Gastroesophageal sphincter (tissue), 4 donors: ENCODE measurements at regions not wholly inside any gene's neighbourhood (a gene's known extent, or its start where the extent isn't known, plus 50 kb on each side); places are given as distances from the start of the nearest gene placed in this dataset.

ENCODE experiments used
- ATAC-seq: fragments of 150-250 bp; one replicate; pipeline ENCODE4 v1.9.1; 2016; ENCODE audit warnings: mild to moderate bottlenecking, moderate library complexity
- H3K27ac ChIP-seq, 4 donors: fragments of 200-600 bp; sonication (generic) in 3 of 4; 1 replicate in 3 of 4; 2 replicates in 1 of 4; pipeline ENCODE4 v1.5.1; 2016 to 2019
- H3K27me3 ChIP-seq: fragments of 200-600 bp; sonication (generic); one replicate; pipeline ENCODE4 v1.5.1; 2019
- H3K36me3 ChIP-seq, 2 donors: fragments of 200-600 bp; sonication (generic); one replicate each; pipeline ENCODE4 v1.5.1; 2019; ENCODE audit warnings: control low read depth in 1 of 2
- H3K4me1 ChIP-seq, 3 donors: fragments of 200-600 bp; sonication (generic); 1 replicate in 2 of 3; 2 replicates in 1 of 3; pipeline ENCODE4 v1.5.1; 2016 to 2019; ENCODE audit warnings: control low read depth in 2 of 3
- H3K4me3 ChIP-seq, 2 donors: fragments of 200-600 bp; sonication (generic); one replicate each; pipeline ENCODE4 v1.5.1; 2019; ENCODE audit warnings: mild to moderate bottlenecking in 1 of 2, moderate library complexity in 1 of 2
- H3K9me3 ChIP-seq, 3 donors: fragments of 200-600 bp; sonication (generic); one replicate each; pipeline ENCODE4 v1.5.1; 2017 to 2019; ENCODE audit warnings: control low read depth in 2 of 3
- EP300 ChIP-seq: sonication (generic); formaldehyde crosslinking; IDR thresholded peaks from one replicate; pipeline ENCODE4 v1.6.1; 2017; ENCODE audit warnings: antibody characterized with exemption, mild to moderate bottlenecking
- POLR2A ChIP-seq, 2 donors: fragments of 450-650 bp; IDR thresholded peaks; one replicate each; pipeline ENCODE4 v1.6.1; 2017; ENCODE audit warnings: antibody characterized with exemption in 2 of 2, mild to moderate bottlenecking in 2 of 2, moderate library complexity in 1 of 2
- POLR2AphosphoS5 ChIP-seq: sonication (generic); formaldehyde crosslinking; IDR thresholded peaks from one replicate; pipeline ENCODE4 v1.6.1; 2017; ENCODE audit warnings: antibody characterized with exemption
- WGBS, 2 donors: methylation state at CpG; one replicate each; pipeline ENCODE4 v1.1.5; 2018; ENCODE audit warnings: low coverage in 1 of 2; 5-methylcytosine and 5-hydroxymethylcytosine counted together
- TF ChIP-seq, protein P1 (sequence below), 4 experiments: fragments of 200-600 bp in 2 of 4; fragments of 450-650 bp in 2 of 4; sonication (generic) in 1 of 4; IDR thresholded peaks; one replicate each; pipeline ENCODE4 v1.5.1; 2017 to 2019; ENCODE audit warnings: antibody characterized with exemption in 4 of 4, mild to moderate bottlenecking in 2 of 4, moderate library complexity in 2 of 4

DNA sequence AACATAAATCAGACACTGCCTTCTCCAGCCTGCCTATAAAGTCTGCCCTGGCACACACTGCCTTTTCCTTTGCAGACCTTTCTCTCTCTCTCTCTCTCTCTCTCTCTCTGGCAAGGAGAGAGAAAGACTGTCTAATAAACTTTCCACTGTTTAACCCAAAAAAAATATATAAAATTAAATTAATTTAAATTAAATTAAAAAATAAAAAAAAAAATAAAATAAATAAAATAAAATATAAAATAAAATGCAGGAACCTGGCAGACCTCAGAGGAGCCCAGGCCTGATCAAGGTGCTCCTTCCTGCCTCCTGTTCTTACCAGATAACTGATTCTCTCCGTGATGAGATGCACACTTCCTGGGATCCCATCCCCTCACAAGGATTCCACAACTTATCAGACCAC is 103.9 kb upstream of the VASH1 start:
- peaks cover 36% of the 10 kb centered on the region for H3K27me3 ChIP-seq
- no peak for TF ChIP-seq EP300
- TF ChIP-seq POLR2AphosphoS5: no peak
- TF ChIP-seq POLR2A (IDR thresholded peaks at IDR 0.05): no peak
- TF ChIP-seq, protein P1, sequence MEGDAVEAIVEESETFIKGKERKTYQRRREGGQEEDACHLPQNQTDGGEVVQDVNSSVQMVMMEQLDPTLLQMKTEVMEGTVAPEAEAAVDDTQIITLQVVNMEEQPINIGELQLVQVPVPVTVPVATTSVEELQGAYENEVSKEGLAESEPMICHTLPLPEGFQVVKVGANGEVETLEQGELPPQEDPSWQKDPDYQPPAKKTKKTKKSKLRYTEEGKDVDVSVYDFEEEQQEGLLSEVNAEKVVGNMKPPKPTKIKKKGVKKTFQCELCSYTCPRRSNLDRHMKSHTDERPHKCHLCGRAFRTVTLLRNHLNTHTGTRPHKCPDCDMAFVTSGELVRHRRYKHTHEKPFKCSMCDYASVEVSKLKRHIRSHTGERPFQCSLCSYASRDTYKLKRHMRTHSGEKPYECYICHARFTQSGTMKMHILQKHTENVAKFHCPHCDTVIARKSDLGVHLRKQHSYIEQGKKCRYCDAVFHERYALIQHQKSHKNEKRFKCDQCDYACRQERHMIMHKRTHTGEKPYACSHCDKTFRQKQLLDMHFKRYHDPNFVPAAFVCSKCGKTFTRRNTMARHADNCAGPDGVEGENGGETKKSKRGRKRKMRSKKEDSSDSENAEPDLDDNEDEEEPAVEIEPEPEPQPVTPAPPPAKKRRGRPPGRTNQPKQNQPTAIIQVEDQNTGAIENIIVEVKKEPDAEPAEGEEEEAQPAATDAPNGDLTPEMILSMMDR (IDR thresholded peaks at IDR 0.05): no peak
- peaks cover 0 to 44% (median 0%) of the 10 kb centered on the region in 3 donors for H3K9me3 ChIP-seq
- no peak overlapping the region for H3K4me3 ChIP-seq
- H3K27ac ChIP-seq: no peak overlapping the region
- no peak for ATAC-seq
- 100% methylated on average over 1 of the region's 1 CpG for WGBS, 2 donors
- no peaks in the 10 kb centered on the region for H3K4me1 ChIP-seq
- H3K36me3 ChIP-seq: no peaks in the 10 kb centered on the region

DNA sequence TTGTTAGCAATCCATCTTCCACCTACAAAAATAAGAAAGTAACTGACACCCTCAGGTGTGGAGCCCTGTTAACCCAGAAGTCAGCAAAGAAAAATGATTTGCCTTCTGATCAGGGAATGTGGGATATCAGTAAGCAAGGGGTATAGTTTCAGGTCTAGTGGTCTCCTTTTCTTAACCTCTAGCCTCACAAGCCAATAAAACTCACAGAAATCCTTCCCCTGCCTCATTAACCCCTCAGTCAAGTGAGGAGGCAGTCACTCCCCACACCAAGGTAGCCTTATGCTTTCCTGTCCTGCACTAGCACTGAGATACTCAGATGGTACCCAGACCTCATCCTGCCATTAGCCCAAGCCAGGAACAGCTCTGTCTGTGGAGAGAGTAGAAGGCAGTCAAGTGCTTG is 103.4 kb upstream of the VASH1 start:
- no peak overlapping the region for H3K27ac ChIP-seq
- H3K36me3 ChIP-seq: no peaks in the 10 kb centered on the region
- TF ChIP-seq EP300 (no peak), POLR2A (IDR thresholded peaks at IDR 0.05) (no peak), POLR2AphosphoS5 (no peak)
- TF ChIP-seq, protein P1 (IDR thresholded peaks at IDR 0.05): no peak
- H3K4me3 ChIP-seq: no peak overlapping the region
- no peak for ATAC-seq
- no peaks in the 10 kb centered on the region for H3K4me1 ChIP-seq
- peaks cover 36% of the 10 kb centered on the region for H3K27me3 ChIP-seq
- H3K9me3 ChIP-seq: peaks cover 0 to 44% (median 0%) of the 10 kb centered on the region in 3 donors

DNA sequence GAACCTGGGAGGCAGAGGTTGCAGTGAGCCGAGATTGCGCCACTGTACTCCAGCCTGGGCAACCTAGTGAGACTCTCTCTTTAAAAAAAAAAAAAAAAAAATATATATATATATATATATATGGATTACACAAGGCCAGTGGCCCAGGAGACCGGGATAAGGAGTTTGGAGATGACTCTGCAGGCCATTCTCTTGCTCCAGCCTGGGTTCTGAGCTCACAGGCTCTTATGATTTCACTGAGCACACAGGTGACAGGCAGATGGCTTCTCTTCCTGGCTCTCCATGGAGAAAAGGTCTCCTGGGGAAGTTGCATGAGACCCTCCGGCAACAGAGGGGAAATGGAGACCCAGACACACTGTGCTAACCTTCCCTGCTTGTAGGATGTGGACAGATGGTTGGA is 98.7 kb upstream of the VASH1 start:
- Histone ChIP-seq H3K4me1 (no peaks in the 10 kb centered on the region), H3K27me3 (peaks cover 22% of the 10 kb centered on the region), H3K9me3 (peaks cover 0 to 41% (median 0%) of the 10 kb centered on the region in 3 donors), H3K36me3 (no peaks in the 10 kb centered on the region), H3K27ac (no peak overlapping the region), H3K4me3 (no peak overlapping the region)
- TF ChIP-seq POLR2A (IDR thresholded peaks at IDR 0.05) (no peak), EP300 (no peak), POLR2AphosphoS5 (no peak)
- TF ChIP-seq, protein P1 (IDR thresholded peaks at IDR 0.05): no peak
- WGBS, 2 donors: 83 to 91% methylated on average over 1 of the region's 4 CpGs
- ATAC-seq: no peak

DNA sequence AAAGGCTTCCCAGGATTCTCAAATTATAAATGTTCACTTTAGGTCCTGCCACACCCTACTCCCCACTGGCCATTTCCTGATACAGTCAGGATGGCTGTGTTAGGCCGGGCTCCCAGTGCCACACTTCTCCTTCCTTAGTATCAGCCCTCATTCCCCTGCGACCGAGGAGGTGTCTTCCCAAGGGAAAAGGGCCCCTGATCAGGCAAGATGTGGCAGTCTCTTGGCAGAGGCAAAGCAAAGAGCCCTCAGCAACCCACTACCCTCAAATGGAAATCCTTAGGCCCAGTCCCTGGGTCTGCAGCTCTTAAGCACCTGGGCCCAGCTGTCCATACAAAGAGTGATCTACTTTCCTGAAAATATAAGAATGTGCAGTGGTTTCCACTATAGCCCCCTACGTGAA is 96.5 kb upstream of the VASH1 start:
- no peak overlapping the region for H3K27ac ChIP-seq
- H3K4me3 ChIP-seq: no peak overlapping the region
- H3K36me3 ChIP-seq: no peaks in the 10 kb centered on the region
- H3K9me3 ChIP-seq: peaks cover 0 to 38% (median 3%) of the 10 kb centered on the region in 3 donors
- ATAC-seq: no peak
- H3K27me3 ChIP-seq: peaks cover 16% of the 10 kb centered on the region
- TF ChIP-seq POLR2AphosphoS5 (no peak), POLR2A (IDR thresholded peaks at IDR 0.05) (no peak), EP300 (no peak)
- TF ChIP-seq, protein P1 (IDR thresholded peaks at IDR 0.05): no peak
- no peaks in the 10 kb centered on the region for H3K4me1 ChIP-seq
- WGBS, 2 donors: 63 to 80% methylated on average over 1 to 3 of the region's 4 CpGs

DNA sequence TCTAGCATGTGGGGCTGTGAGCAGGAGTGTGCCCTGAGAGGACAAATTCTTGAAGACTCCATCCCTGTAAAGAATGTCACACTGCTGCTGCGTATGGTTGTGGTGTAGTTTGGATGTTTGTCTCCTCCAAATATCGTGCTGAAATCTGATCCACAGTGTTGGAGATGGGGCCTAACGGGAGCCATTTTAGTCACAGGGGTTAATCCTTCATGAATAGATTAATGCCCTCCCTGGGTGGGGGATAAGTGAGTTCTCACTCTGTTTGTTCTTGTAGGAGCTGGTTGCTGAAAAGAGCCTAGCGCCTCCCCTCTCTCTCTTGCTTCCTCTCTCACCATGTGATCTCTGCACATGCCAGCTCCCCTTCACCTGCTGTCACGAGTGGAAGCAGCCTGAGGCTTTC is 94.5 kb upstream of the VASH1 start:
- no peaks in the 10 kb centered on the region for H3K4me1 ChIP-seq
- TF ChIP-seq POLR2AphosphoS5 (no peak), POLR2A (IDR thresholded peaks at IDR 0.05) (no peak), EP300 (no peak)
- TF ChIP-seq, protein P1 (IDR thresholded peaks at IDR 0.05): no peak
- H3K27me3 ChIP-seq: no peaks in the 10 kb centered on the region
- no peaks in the 10 kb centered on the region for H3K36me3 ChIP-seq
- peaks cover 0 to 22% (median 3%) of the 10 kb centered on the region in 3 donors for H3K9me3 ChIP-seq
- ATAC-seq: no peak
- no peak overlapping the region for H3K27ac ChIP-seq
- H3K4me3 ChIP-seq: no peak overlapping the region
- WGBS, 2 donors: 0 to 25% methylated on average over 1 to 4 of the region's 5 CpGs
